Neural progenitor cell (in vitro differentiated cells): ENCODE measurements at regions not wholly inside any gene's neighbourhood (a gene's known extent, or its start where the extent isn't known, plus 50 kb on each side); places are given as distances from the start of the nearest gene placed in this dataset.

Experiments used
- EZH2 ChIP-seq: fragments of 200-600 bp; sonication (generic); IDR thresholded peaks from 2 replicates; pipeline ENCODE4 v1.6.1; 2017; ENCODE audit warnings: antibody characterized with exemption, mild to moderate bottlenecking, moderate library complexity
- EZH2phosphoT487 ChIP-seq: fragments of 200-600 bp; sonication (generic); IDR thresholded peaks from 2 replicates; pipeline ENCODE4 v1.6.1; 2017; ENCODE audit warnings: antibody characterized with exemption
- TF ChIP-seq, protein P1 (sequence below): fragments of 200-600 bp; sonication (generic); IDR thresholded peaks from 2 replicates; pipeline ENCODE4 v1.5.1; 2017; ENCODE audit warnings: antibody characterized with exemption, mild to moderate bottlenecking

DNA sequence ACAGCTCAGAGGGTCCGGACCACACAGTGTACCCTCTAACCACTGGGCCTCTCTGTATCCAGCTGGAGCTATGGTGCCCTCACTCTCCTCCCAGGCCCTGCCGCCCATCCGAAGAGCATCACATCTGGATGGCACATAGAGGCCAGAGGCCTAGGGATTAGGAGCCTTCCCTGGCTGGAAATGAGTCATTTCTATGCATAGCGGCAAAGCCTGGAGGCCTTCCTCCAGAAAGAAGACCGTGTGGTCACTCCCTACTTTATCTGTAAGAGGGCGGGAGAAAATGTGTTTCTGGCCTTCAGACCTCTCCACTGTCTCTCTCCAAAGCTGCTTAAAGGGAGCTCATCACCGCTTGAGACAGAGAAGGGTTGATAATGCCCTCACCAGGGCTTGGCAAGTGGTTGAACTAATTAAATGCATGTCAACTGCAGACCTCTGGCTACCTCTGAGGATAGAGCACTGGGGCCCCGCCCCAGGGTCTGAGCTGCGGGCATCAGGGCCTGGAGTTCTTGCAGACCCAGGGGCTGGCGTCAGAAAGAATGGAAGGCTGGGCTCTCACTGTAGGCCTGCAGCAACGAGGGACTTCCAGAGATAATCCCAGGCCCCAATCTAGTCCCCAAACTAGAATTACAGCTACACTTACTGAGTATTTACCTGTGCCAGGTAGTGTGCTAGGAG lies 122.2 kb downstream of the IRX5 start:
- TF ChIP-seq, protein P1, sequence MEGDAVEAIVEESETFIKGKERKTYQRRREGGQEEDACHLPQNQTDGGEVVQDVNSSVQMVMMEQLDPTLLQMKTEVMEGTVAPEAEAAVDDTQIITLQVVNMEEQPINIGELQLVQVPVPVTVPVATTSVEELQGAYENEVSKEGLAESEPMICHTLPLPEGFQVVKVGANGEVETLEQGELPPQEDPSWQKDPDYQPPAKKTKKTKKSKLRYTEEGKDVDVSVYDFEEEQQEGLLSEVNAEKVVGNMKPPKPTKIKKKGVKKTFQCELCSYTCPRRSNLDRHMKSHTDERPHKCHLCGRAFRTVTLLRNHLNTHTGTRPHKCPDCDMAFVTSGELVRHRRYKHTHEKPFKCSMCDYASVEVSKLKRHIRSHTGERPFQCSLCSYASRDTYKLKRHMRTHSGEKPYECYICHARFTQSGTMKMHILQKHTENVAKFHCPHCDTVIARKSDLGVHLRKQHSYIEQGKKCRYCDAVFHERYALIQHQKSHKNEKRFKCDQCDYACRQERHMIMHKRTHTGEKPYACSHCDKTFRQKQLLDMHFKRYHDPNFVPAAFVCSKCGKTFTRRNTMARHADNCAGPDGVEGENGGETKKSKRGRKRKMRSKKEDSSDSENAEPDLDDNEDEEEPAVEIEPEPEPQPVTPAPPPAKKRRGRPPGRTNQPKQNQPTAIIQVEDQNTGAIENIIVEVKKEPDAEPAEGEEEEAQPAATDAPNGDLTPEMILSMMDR: no peak
- no peak for TF ChIP-seq EZH2phosphoT487
- no peak for TF ChIP-seq EZH2
